MCF 10A (cell line): ENCODE measurements at regions not wholly inside any gene's neighbourhood (a gene's known extent, or its start where the extent isn't known, plus 50 kb on each side); places are given as distances from the start of the nearest gene placed in this dataset.

Experiments
- BruUV-seq: library from RNA; stranded (reverse); fragments of 400-500 nt; replicated peaks from 2 replicates; lab custom pipeline; 2021; lab: Mats Ljungman, UMichigan
- CTCF ChIA-PET: fragments of 300-600 bp; sonication (Branson Sonifier 250); formaldehyde crosslinking; extraction: SDS; loops from one replicate; lab custom pipeline; 2021; ENCODE audit warnings: antibody characterized with exemption, inconsistent platforms; lab: Yijun Ruan, JAX
- POLR2A ChIA-PET: fragments of 300-600, 350-650 bp; sonication (Branson Sonifier 250); formaldehyde crosslinking; extraction: SDS; loops from one replicate; lab custom pipeline; 2020; ENCODE audit warnings: antibody characterized with exemption, inconsistent platforms; lab: Yijun Ruan, JAX
- DNase-seq: peaks from one replicate; pipeline ENCODE4 v3.0.0-alpha.2; 2018; ENCODE audit not compliant: unreplicated experiment
- H3K27ac Mint-ChIP-seq: one replicate; pipeline ENCODE4 v1.8.0; 2022; ENCODE audit warnings: mild to moderate bottlenecking, low read depth, mixed read lengths; ENCODE audit not compliant: unreplicated experiment
- H3K27me3 Mint-ChIP-seq: one replicate; pipeline ENCODE4 v1.8.0; 2022; ENCODE audit warnings: mixed read lengths; ENCODE audit not compliant: insufficient read depth, unreplicated experiment
- H3K36me3 Mint-ChIP-seq: one replicate; pipeline ENCODE4 v1.8.0; 2022; ENCODE audit warnings: mild to moderate bottlenecking, moderate library complexity, mixed read lengths; ENCODE audit not compliant: insufficient read depth, unreplicated experiment
- H3K4me1 Mint-ChIP-seq: one replicate; pipeline ENCODE4 v1.8.0; 2022; ENCODE audit warnings: mixed read lengths; ENCODE audit not compliant: insufficient read depth, unreplicated experiment
- H3K4me3 Mint-ChIP-seq: one replicate; pipeline ENCODE4 v1.8.0; 2022; ENCODE audit warnings: mild to moderate bottlenecking, moderate library complexity, mixed read lengths; ENCODE audit not compliant: unreplicated experiment
- H3K9me3 Mint-ChIP-seq: one replicate; pipeline ENCODE4 v1.8.0; 2022; ENCODE audit warnings: mixed read lengths; ENCODE audit not compliant: unreplicated experiment
- intact Hi-C: fragments of 100-400 bp; cut with micrococcal nuclease; formaldehyde crosslinking; loops from 2 replicates; pipeline ENCODE4 v1.14.1; 2022
- TF ChIP-seq, protein P1 (sequence below): fragments of 200-600 bp; IDR thresholded peaks from one replicate; pipeline ENCODE4 v1.8.0; 2022; ENCODE audit warnings: antibody characterized with exemption, mild to moderate bottlenecking; ENCODE audit not compliant: unreplicated experiment

- Mint-ChIP-seq H3K4me3 (no peak overlapping the region), H3K27ac (no peak overlapping the region)
- POLR2A ChIA-PET = interaction anchor here (0.6 to 1.0 kb wide), 5 partner anchors 152 to 357 kb away, joined by 3 read pairs; no protein-coding TSS in a partner anchor
These were observed 115.2 kb upstream of the LNX1 start for GRCh38 chr4:53706422-53707032.

DNA sequence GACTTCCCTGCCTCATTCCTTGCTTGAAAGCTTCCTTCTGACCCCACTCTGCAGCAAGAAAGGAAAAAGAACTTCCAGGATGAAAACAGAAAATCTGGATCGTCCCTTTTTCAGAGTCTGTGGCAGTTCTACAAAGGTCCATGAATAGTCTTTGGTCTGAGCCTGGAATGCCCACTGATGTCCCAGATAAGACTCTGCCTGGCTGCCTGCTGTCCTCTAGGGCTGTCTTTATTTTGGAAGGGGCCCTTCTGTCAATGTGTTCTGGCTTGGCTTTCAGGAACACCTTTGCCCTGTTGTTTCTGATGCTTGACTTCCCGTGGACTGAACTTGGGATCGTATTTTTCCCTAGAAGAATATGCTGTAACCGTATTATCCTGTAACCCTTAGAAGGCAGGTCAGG is 114.7 kb upstream of the LNX1 start:
- CTCF ChIA-PET = interaction anchor here (0.5 to 3.1 kb wide), 33 partner anchors 8 to 1683 kb away, joined by 3 to 24 read pairs (median 4); no protein-coding TSS in a partner anchor
- H3K27me3 Mint-ChIP-seq = no peaks in the 10 kb centered on the region
- intact Hi-C loops = loop anchor here (1.0 to 5.0 kb wide), 4 partner anchors 99 to 528 kb away; no protein-coding TSS in a partner anchor
- TF ChIP-seq, protein P1, sequence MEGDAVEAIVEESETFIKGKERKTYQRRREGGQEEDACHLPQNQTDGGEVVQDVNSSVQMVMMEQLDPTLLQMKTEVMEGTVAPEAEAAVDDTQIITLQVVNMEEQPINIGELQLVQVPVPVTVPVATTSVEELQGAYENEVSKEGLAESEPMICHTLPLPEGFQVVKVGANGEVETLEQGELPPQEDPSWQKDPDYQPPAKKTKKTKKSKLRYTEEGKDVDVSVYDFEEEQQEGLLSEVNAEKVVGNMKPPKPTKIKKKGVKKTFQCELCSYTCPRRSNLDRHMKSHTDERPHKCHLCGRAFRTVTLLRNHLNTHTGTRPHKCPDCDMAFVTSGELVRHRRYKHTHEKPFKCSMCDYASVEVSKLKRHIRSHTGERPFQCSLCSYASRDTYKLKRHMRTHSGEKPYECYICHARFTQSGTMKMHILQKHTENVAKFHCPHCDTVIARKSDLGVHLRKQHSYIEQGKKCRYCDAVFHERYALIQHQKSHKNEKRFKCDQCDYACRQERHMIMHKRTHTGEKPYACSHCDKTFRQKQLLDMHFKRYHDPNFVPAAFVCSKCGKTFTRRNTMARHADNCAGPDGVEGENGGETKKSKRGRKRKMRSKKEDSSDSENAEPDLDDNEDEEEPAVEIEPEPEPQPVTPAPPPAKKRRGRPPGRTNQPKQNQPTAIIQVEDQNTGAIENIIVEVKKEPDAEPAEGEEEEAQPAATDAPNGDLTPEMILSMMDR = no peak
- H3K4me3 Mint-ChIP-seq = no peak overlapping the region
- POLR2A ChIA-PET = interaction anchor here (0.6 to 1.0 kb wide), 4 partner anchors 153 to 357 kb away, joined by 3 read pairs; no protein-coding TSS in a partner anchor
- H3K9me3 Mint-ChIP-seq = no peaks in the 10 kb centered on the region
- no peaks in the 10 kb centered on the region for H3K36me3 Mint-ChIP-seq
- no peak overlapping the region for H3K27ac Mint-ChIP-seq
- DNase-seq = no peak
- H3K4me1 Mint-ChIP-seq = peaks cover 18% of the 10 kb centered on the region
- BruUV-seq = no TSS peak

More at GRCh38 chr4:53706422-53707032, 115.2 kb upstream of the LNX1 start:
- no peaks in the 10 kb centered on the region for H3K9me3 Mint-ChIP-seq
- intact Hi-C loops = loop anchor here (1.0 to 5.0 kb wide), 4 partner anchors 98 to 528 kb away; no protein-coding TSS in a partner anchor
- DNase-seq = peak; percentile 76
- no peaks in the 10 kb centered on the region for H3K36me3 Mint-ChIP-seq
- CTCF ChIA-PET = interaction anchor here (0.5 to 3.1 kb wide), 40 partner anchors 9 to 1683 kb away, joined by 3 to 24 read pairs (median 4); no protein-coding TSS in a partner anchor
- H3K27me3 Mint-ChIP-seq = no peaks in the 10 kb centered on the region
- BruUV-seq = no TSS peak
- H3K4me1 Mint-ChIP-seq = peaks cover 18% of the 10 kb centered on the region
- TF ChIP-seq, protein P1 = peak; percentile 61

DNA sequence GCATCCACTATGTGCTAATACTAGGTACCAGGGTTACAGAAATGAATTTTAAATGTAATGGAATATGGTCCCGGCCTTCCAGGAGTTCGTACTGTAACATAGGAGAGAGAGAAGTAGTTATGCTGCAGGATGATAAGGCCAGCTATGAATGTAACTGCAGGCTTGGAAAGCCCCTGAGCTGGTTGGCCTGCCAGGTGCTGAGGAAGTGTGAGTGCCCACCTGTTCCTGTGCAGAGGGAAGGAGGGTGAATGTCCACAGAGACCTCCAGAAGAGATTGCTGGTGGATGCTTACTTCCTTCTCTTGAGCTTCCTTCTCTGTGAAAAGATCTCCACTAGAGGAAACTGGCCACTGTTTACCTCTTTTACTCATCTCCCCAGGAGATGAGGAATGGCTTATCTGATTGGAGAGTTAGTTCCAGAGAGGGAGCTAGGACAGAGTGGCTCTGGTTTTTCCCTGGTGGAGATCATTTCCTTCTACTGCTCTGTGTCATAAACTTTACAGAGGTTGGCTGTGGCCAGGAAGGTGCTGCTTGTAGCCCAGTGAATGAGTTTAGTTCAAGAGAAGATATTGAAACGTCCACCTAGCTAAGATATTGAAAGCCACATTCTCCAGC is 114.0 kb upstream of the LNX1 start:
- CTCF ChIA-PET = interaction anchor here (0.6 to 3.1 kb wide), 18 partner anchors 15 to 1329 kb away, joined by 3 to 24 read pairs (median 4); no protein-coding TSS in a partner anchor
- no TSS peak for BruUV-seq
- H3K4me3 Mint-ChIP-seq = no peak overlapping the region

More for the DNA sequence above, 114.0 kb upstream of the LNX1 start:
- H3K27me3 Mint-ChIP-seq = no peaks in the 10 kb centered on the region
- intact Hi-C loops = loop anchor here (5.0 kb wide), 1 partner anchor 512 kb away; no protein-coding TSS in a partner anchor
- H3K36me3 Mint-ChIP-seq = no peaks in the 10 kb centered on the region
- POLR2A ChIA-PET = no interaction called here
- no peak overlapping the region for H3K27ac Mint-ChIP-seq
- no peaks in the 10 kb centered on the region for H3K9me3 Mint-ChIP-seq
- peaks cover 18% of the 10 kb centered on the region for H3K4me1 Mint-ChIP-seq
- DNase-seq = no peak
- TF ChIP-seq, protein P1 = no peak
